ENCODE measurements at regions not wholly inside any gene's neighbourhood (a gene's known extent, or its start where the extent isn't known, plus 50 kb on each side); places are given as distances from the start of the nearest gene placed in this dataset.

GRCh38 chr13:90951663-90952062, 395.8 kb upstream of the MIR17HG start:
- no peak overlapping the region for H3K4me3 ChIP-seq (ENCODE audit: low read depth in 1 of 5, low read length in 5 of 5)

GRCh38 chr13:90952326-90952725, 395.2 kb upstream of the MIR17HG start:
- H3K36me3 ChIP-seq (ENCODE audit: control insufficient read depth in 5 of 5, insufficient read depth in 5 of 5, low read length in 5 of 5): no peaks in the 10 kb centered on the region
- H3K9me3 ChIP-seq (ENCODE audit: control insufficient read depth in 5 of 5, low read length in 5 of 5): peaks cover 0 to 5% (median 0%) of the 10 kb centered on the region in 5 donors
- H3K4me3 ChIP-seq (ENCODE audit: low read depth in 1 of 5, low read length in 5 of 5): no peak overlapping the region
- no peak overlapping the region for H3K27ac ChIP-seq (ENCODE audit: low read depth, low read length)
- H3K4me1 ChIP-seq (ENCODE audit: control insufficient read depth in 5 of 5, insufficient read depth in 5 of 5, low read length in 5 of 5): no peaks in the 10 kb centered on the region
- no peaks in the 10 kb centered on the region for H3K27me3 ChIP-seq (ENCODE audit: control insufficient read depth in 5 of 5, insufficient read depth in 4 of 5, low read length in 5 of 5)
- no peak overlapping the region for H3K9ac ChIP-seq (ENCODE audit: low read length in 5 of 5)

More at GRCh38 chr13:90951663-90952062, 395.8 kb upstream of the MIR17HG start:
- Histone ChIP-seq H3K9ac (ENCODE audit: low read length in 5 of 5) (no peak overlapping the region), H3K27me3 (ENCODE audit: control insufficient read depth in 5 of 5, insufficient read depth in 4 of 5, low read length in 5 of 5) (no peaks in the 10 kb centered on the region), H3K9me3 (ENCODE audit: control insufficient read depth in 5 of 5, low read length in 5 of 5) (peaks cover 0 to 6% (median 0%) of the 10 kb centered on the region in 5 donors), H3K4me1 (ENCODE audit: control insufficient read depth in 5 of 5, insufficient read depth in 5 of 5, low read length in 5 of 5) (no peaks in the 10 kb centered on the region), H3K27ac (ENCODE audit: low read depth, low read length) (no peak overlapping the region), H3K36me3 (ENCODE audit: control insufficient read depth in 5 of 5, insufficient read depth in 5 of 5, low read length in 5 of 5) (no peaks in the 10 kb centered on the region)

GRCh38 chr13:90954605-90955195, 392.8 kb upstream of the MIR17HG start:
- no peaks in the 10 kb centered on the region for H3K4me1 ChIP-seq (ENCODE audit: control insufficient read depth in 5 of 5, insufficient read depth in 5 of 5, low read length in 5 of 5)
- H3K27me3 ChIP-seq (ENCODE audit: control insufficient read depth in 5 of 5, insufficient read depth in 4 of 5, low read length in 5 of 5): no peaks in the 10 kb centered on the region
- H3K36me3 ChIP-seq (ENCODE audit: control insufficient read depth in 5 of 5, insufficient read depth in 5 of 5, low read length in 5 of 5): no peaks in the 10 kb centered on the region
- no peaks in the 10 kb centered on the region for H3K9me3 ChIP-seq (ENCODE audit: control insufficient read depth in 5 of 5, low read length in 5 of 5)
- no peak overlapping the region for H3K27ac ChIP-seq (ENCODE audit: low read depth, low read length)
- no peak overlapping the region for H3K9ac ChIP-seq (ENCODE audit: low read length in 5 of 5)
- H3K4me3 ChIP-seq (ENCODE audit: low read depth in 1 of 5, low read length in 5 of 5): no peak overlapping the region

- no peak overlapping the region for H3K9ac ChIP-seq (ENCODE audit: low read length in 5 of 5)
- no peak overlapping the region for H3K27ac ChIP-seq (ENCODE audit: low read depth, low read length)
Measured at GRCh38 chr13:90956031-90956430, 391.5 kb upstream of the MIR17HG start.

GRCh38 chr13:90958866-90959265, 388.6 kb upstream of the MIR17HG start:
- H3K27me3 ChIP-seq (ENCODE audit: control insufficient read depth in 5 of 5, insufficient read depth in 4 of 5, low read length in 5 of 5): no peaks in the 10 kb centered on the region
- H3K36me3 ChIP-seq (ENCODE audit: control insufficient read depth in 5 of 5, insufficient read depth in 5 of 5, low read length in 5 of 5): no peaks in the 10 kb centered on the region
- no peak overlapping the region for H3K9ac ChIP-seq (ENCODE audit: low read length in 5 of 5)
- no peaks in the 10 kb centered on the region for H3K4me1 ChIP-seq (ENCODE audit: control insufficient read depth in 5 of 5, insufficient read depth in 5 of 5, low read length in 5 of 5)
- H3K27ac ChIP-seq (ENCODE audit: low read depth, low read length): no peak overlapping the region
- no peaks in the 10 kb centered on the region for H3K9me3 ChIP-seq (ENCODE audit: control insufficient read depth in 5 of 5, low read length in 5 of 5)
- H3K4me3 ChIP-seq (ENCODE audit: low read depth in 1 of 5, low read length in 5 of 5): no peak overlapping the region

More at GRCh38 chr13:90956031-90956430, 391.5 kb upstream of the MIR17HG start:
- Histone ChIP-seq H3K9me3 (ENCODE audit: control insufficient read depth in 5 of 5, low read length in 5 of 5) (no peaks in the 10 kb centered on the region), H3K4me1 (ENCODE audit: control insufficient read depth in 5 of 5, insufficient read depth in 5 of 5, low read length in 5 of 5) (no peaks in the 10 kb centered on the region), H3K27me3 (ENCODE audit: control insufficient read depth in 5 of 5, insufficient read depth in 4 of 5, low read length in 5 of 5) (no peaks in the 10 kb centered on the region), H3K36me3 (ENCODE audit: control insufficient read depth in 5 of 5, insufficient read depth in 5 of 5, low read length in 5 of 5) (no peaks in the 10 kb centered on the region), H3K4me3 (ENCODE audit: low read depth in 1 of 5, low read length in 5 of 5) (no peak overlapping the region)

GRCh38 chr13:90968166-90968904, 379.2 kb upstream of the MIR17HG start:
- no peak overlapping the region for H3K9ac ChIP-seq (ENCODE audit: low read length in 5 of 5)
- no peaks in the 10 kb centered on the region for H3K9me3 ChIP-seq (ENCODE audit: control insufficient read depth in 5 of 5, low read length in 5 of 5)
- no peaks in the 10 kb centered on the region for H3K36me3 ChIP-seq (ENCODE audit: control insufficient read depth in 5 of 5, insufficient read depth in 5 of 5, low read length in 5 of 5)
- H3K4me1 ChIP-seq (ENCODE audit: control insufficient read depth in 5 of 5, insufficient read depth in 5 of 5, low read length in 5 of 5): no peaks in the 10 kb centered on the region
- no peaks in the 10 kb centered on the region for H3K27me3 ChIP-seq (ENCODE audit: control insufficient read depth in 5 of 5, insufficient read depth in 4 of 5, low read length in 5 of 5)
- no peak overlapping the region for H3K4me3 ChIP-seq (ENCODE audit: low read depth in 1 of 5, low read length in 5 of 5)
- no peak overlapping the region for H3K27ac ChIP-seq (ENCODE audit: low read depth, low read length)

GRCh38 chr13:90974249-90974975, 373.1 kb upstream of the MIR17HG start:
- H3K9ac ChIP-seq (ENCODE audit: low read length in 5 of 5): no peak overlapping the region
- no peaks in the 10 kb centered on the region for H3K4me1 ChIP-seq (ENCODE audit: control insufficient read depth in 5 of 5, insufficient read depth in 5 of 5, low read length in 5 of 5)
- H3K9me3 ChIP-seq (ENCODE audit: control insufficient read depth in 5 of 5, low read length in 5 of 5): no peaks in the 10 kb centered on the region
- no peaks in the 10 kb centered on the region for H3K27me3 ChIP-seq (ENCODE audit: control insufficient read depth in 5 of 5, insufficient read depth in 4 of 5, low read length in 5 of 5)
- no peak overlapping the region for H3K4me3 ChIP-seq (ENCODE audit: low read depth in 1 of 5, low read length in 5 of 5)
- H3K27ac ChIP-seq (ENCODE audit: low read depth, low read length): no peak overlapping the region
- no peaks in the 10 kb centered on the region for H3K36me3 ChIP-seq (ENCODE audit: control insufficient read depth in 5 of 5, insufficient read depth in 5 of 5, low read length in 5 of 5)

GRCh38 chr13:90979059-90979458, 368.4 kb upstream of the MIR17HG start:
- no peaks in the 10 kb centered on the region for H3K9me3 ChIP-seq (ENCODE audit: control insufficient read depth in 5 of 5, low read length in 5 of 5)
- H3K27ac ChIP-seq (ENCODE audit: low read depth, low read length): no peak overlapping the region
- no peak overlapping the region for H3K9ac ChIP-seq (ENCODE audit: low read length in 5 of 5)
- H3K27me3 ChIP-seq (ENCODE audit: control insufficient read depth in 5 of 5, insufficient read depth in 4 of 5, low read length in 5 of 5): no peaks in the 10 kb centered on the region
- no peak overlapping the region for H3K4me3 ChIP-seq (ENCODE audit: low read depth in 1 of 5, low read length in 5 of 5)
- no peaks in the 10 kb centered on the region for H3K4me1 ChIP-seq (ENCODE audit: control insufficient read depth in 5 of 5, insufficient read depth in 5 of 5, low read length in 5 of 5)
- H3K36me3 ChIP-seq (ENCODE audit: control insufficient read depth in 5 of 5, insufficient read depth in 5 of 5, low read length in 5 of 5): no peaks in the 10 kb centered on the region

GRCh38 chr13:90984756-90985155, 362.7 kb upstream of the MIR17HG start:
- no peak overlapping the region for H3K27ac ChIP-seq (ENCODE audit: low read depth, low read length)
- H3K4me1 ChIP-seq (ENCODE audit: control insufficient read depth in 5 of 5, insufficient read depth in 5 of 5, low read length in 5 of 5): no peaks in the 10 kb centered on the region
- H3K36me3 ChIP-seq (ENCODE audit: control insufficient read depth in 5 of 5, insufficient read depth in 5 of 5, low read length in 5 of 5): no peaks in the 10 kb centered on the region
- H3K9ac ChIP-seq (ENCODE audit: low read length in 5 of 5): no peak overlapping the region
- H3K4me3 ChIP-seq (ENCODE audit: low read depth in 1 of 5, low read length in 5 of 5): no peak overlapping the region
- no peaks in the 10 kb centered on the region for H3K27me3 ChIP-seq (ENCODE audit: control insufficient read depth in 5 of 5, insufficient read depth in 4 of 5, low read length in 5 of 5)
- no peaks in the 10 kb centered on the region for H3K9me3 ChIP-seq (ENCODE audit: control insufficient read depth in 5 of 5, low read length in 5 of 5)

GRCh38 chr13:90995001-90995400, 352.5 kb upstream of the MIR17HG start:
- Histone ChIP-seq H3K9me3 (ENCODE audit: control insufficient read depth in 5 of 5, low read length in 5 of 5) (no peaks in the 10 kb centered on the region), H3K4me3 (ENCODE audit: low read depth in 1 of 5, low read length in 5 of 5) (no peak overlapping the region), H3K36me3 (ENCODE audit: control insufficient read depth in 5 of 5, insufficient read depth in 5 of 5, low read length in 5 of 5) (no peaks in the 10 kb centered on the region), H3K27me3 (ENCODE audit: control insufficient read depth in 5 of 5, insufficient read depth in 4 of 5, low read length in 5 of 5) (no peaks in the 10 kb centered on the region), H3K9ac (ENCODE audit: low read length in 5 of 5) (no peak overlapping the region), H3K4me1 (ENCODE audit: control insufficient read depth in 5 of 5, insufficient read depth in 5 of 5, low read length in 5 of 5) (no peaks in the 10 kb centered on the region), H3K27ac (ENCODE audit: low read depth, low read length) (no peak overlapping the region)

Measured in subcutaneous abdominal adipose tissue (tissue), 5 donors.